Left ventricle myocardium inferior (tissue), 1 donor: ENCODE measurements at regions not wholly inside any gene's neighbourhood (a gene's known extent, or its start where the extent isn't known, plus 50 kb on each side); places are given as distances from the start of the nearest gene placed in this dataset.

ENCODE experiments used
- DNase-seq: peaks from one replicate; pipeline ENCODE4 v3.0.0-alpha.2; 2020
- H3K27ac ChIP-seq: fragments of 200-600 bp; replicated peaks from 2 replicates; pipeline ENCODE4 v1.8.0; 2021
- H3K27me3 ChIP-seq: fragments of 200-600 bp; 2 replicates; pipeline ENCODE4 v1.8.0; 2021; ENCODE audit warnings: low read depth
- H3K36me3 ChIP-seq: fragments of 200-600 bp; 2 replicates; pipeline ENCODE4 v1.8.0; 2021
- H3K4me1 ChIP-seq: fragments of 200-600 bp; 2 replicates; pipeline ENCODE4 v1.8.0; 2021
- H3K4me3 ChIP-seq: fragments of 200-600 bp; 2 replicates; pipeline ENCODE4 v1.8.0; 2021; ENCODE audit warnings: mild to moderate bottlenecking, moderate library complexity
- H3K9me3 ChIP-seq: fragments of 200-600 bp; replicated peaks from 2 replicates; pipeline ENCODE4 v1.8.0; 2021
- intact Hi-C: fragments of 100-400 bp; cut with micrococcal nuclease; formaldehyde crosslinking; loops from one replicate; pipeline ENCODE4 v1.11.0; 2022
- TF ChIP-seq, protein P1 (sequence below): fragments of 200-600 bp; IDR thresholded peaks from 2 replicates; pipeline ENCODE4 v1.8.0; 2021; ENCODE audit warnings: antibody characterized with exemption, mild to moderate bottlenecking, borderline replicate concordance
- donor health status: DM: no; HTN: yes; CAD: no; lungs with severe emphysema.

DNA sequence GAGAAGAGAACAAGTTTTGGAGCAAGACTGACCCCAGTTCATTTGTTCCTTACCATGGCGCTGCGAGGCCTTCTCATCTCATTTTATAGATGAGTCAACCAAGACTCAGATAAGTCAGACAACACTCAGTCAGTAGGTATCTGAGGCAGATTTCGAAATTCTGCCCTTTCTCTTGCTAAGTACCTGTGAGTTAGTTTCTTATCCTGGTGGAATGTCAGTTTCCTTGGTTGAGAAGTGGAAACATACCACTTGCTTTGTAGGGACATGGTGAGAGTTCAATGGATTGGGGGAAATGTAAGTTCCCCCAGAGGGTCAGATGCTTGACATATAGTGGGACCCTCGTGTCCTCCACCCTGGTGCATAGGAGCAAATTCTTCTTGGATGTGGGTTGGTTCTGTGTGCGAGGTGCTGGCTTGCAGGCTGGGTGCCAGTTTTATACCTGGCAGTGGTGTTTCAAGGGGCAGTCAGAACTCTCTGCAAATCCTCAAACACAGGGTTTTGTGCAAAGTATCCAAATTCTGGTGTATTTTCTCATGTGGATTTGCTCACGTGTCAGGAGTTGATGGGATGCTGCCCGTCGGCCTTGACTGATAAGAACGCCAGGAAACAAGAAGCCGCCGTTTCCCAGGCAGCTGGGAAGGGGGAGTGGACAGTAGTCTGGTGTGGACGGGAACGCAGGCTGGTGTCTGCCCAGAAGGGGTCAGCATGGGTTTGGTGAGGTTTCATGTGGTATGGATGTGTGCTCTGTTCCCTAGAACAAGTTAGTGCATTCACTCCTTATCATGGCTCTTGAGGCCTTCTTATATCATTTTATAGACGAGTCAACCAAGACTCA lies 61.1 kb upstream of the CIBAR2 start:
- H3K4me3 ChIP-seq = peak overlapping the region; percentile 68
- H3K4me1 ChIP-seq = peaks cover 82% of the 10 kb centered on the region
- H3K36me3 ChIP-seq = no peaks in the 10 kb centered on the region
- TF ChIP-seq, protein P1, sequence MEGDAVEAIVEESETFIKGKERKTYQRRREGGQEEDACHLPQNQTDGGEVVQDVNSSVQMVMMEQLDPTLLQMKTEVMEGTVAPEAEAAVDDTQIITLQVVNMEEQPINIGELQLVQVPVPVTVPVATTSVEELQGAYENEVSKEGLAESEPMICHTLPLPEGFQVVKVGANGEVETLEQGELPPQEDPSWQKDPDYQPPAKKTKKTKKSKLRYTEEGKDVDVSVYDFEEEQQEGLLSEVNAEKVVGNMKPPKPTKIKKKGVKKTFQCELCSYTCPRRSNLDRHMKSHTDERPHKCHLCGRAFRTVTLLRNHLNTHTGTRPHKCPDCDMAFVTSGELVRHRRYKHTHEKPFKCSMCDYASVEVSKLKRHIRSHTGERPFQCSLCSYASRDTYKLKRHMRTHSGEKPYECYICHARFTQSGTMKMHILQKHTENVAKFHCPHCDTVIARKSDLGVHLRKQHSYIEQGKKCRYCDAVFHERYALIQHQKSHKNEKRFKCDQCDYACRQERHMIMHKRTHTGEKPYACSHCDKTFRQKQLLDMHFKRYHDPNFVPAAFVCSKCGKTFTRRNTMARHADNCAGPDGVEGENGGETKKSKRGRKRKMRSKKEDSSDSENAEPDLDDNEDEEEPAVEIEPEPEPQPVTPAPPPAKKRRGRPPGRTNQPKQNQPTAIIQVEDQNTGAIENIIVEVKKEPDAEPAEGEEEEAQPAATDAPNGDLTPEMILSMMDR = no peak
- peak overlapping the region; percentile 48 for H3K27ac ChIP-seq
- H3K9me3 ChIP-seq = no peaks in the 10 kb centered on the region
- H3K27me3 ChIP-seq = peaks cover 5% of the 10 kb centered on the region
- intact Hi-C loops = no loop called here
- DNase-seq = no peak

DNA sequence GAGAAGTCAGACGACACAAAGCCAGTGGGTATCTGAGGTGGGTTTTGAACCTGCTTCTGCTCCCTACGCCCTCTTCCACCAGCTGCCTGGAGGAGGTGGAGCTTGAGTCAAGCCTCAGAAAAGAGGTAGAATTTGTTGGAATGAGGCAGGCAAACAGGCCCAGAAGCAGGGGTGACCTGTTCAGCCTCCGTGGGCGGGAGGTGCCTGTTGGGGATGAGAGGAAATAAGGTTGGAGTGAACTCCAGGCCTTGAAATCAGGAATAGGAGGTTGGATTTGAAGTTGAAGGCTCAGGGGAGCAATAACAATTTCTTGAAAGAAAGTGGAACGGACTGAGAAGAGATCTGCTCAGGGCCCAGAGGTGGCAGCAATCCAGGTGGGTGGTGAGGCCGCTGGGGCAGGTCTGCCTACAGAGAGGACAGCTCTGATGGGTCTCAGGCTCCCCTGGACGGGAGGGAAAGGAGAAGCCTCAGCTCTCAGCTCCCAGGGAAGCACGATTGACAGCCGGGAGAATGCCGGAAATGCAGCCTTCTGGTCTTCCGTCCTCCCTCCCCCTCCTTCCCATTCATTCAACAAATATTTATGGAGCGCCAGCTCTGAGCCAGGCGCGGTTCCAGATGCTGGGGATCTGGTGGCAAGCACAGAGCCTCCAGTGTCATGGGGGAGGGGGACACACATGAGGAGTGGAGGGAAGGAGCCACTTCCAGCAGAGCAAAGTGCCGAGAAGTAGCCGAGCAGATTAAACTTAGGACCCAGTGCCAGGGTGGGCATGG lies 61.9 kb upstream of the CIBAR2 start:
- H3K27me3 ChIP-seq = peaks cover 5% of the 10 kb centered on the region
- intact Hi-C loops = no loop called here
- no peaks in the 10 kb centered on the region for H3K9me3 ChIP-seq
- TF ChIP-seq, protein P1 = no peak
- DNase-seq = no peak
- peaks cover 77% of the 10 kb centered on the region for H3K4me1 ChIP-seq
- H3K4me3 ChIP-seq = no peak overlapping the region
- H3K36me3 ChIP-seq = no peaks in the 10 kb centered on the region
- no peak overlapping the region for H3K27ac ChIP-seq

DNA sequence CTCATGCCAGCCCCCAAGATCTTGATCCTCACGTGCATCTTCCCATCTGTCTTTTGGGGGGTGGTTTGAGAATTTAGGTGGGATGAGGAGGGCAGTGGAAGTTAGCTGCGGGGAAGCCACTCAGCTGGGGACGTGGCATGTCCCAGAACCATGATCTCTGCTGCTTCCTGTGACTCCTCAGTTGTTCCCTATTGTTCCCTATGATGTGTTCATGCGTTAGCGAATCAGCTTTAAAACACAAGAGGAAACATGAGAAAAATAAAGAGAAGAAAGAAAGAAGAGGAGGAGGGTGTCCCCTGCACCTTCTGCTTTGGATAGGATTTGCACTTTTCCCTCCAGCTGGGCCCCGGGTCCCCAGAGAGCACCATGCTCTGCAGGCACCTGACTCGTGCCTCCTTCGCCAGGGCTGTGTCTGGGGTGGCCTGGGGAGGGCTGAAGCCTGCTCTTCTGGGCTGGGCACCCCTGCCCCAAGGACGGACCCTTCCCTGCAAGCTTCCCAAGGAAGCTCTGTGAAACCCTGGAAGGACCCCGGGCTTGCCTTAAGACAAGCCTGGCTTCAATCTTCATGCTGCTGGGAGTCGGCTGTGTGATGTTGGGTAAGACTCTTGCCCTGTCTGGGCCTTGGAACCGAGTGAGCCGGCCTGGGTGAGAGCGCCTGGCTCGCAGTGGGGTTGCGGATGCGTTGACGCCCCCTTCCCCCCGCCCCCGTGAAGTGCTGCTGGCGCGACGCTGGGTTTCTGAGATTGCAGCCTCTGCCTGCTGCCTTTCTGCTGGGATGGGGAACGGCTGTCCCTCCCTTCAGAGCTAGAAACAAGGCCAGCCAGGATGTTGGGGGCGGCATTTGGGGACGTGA lies 62.8 kb upstream of the CIBAR2 start:
- peaks cover under 1% of the 10 kb centered on the region for H3K27me3 ChIP-seq
- H3K27ac ChIP-seq = no peak overlapping the region
- no peak overlapping the region for H3K4me3 ChIP-seq
- DNase-seq = no peak
- intact Hi-C loops = no loop called here
- TF ChIP-seq, protein P1 = no peak
- no peaks in the 10 kb centered on the region for H3K36me3 ChIP-seq
- H3K4me1 ChIP-seq = peaks cover 75% of the 10 kb centered on the region
- H3K9me3 ChIP-seq = no peaks in the 10 kb centered on the region

DNA sequence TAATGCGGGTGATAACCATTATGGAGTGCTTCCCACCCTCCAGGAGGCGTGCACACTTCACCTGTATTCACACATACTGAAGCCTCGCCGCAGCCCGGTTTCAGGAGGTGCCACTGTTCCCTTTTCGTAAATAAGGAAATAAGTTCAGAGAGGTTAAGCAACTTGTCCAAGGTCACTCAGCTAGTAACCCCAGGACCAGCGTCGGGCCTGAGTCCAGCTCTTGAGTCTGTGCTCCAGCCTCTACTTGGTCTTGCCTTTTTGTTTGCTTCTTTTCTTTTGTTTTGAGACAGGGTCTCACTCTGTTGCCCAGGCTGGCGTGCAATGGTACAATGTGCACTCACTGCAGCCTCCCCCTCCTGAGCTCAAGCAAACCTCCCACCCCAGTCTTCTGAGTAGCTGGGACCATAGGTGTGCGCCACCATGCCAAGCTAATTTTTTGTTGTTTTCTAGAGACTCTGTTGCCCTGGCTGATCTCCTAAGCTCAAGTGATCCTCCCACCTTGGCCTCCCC lies 63.5 kb upstream of the CIBAR2 start:
- TF ChIP-seq, protein P1 = no peak
- H3K27me3 ChIP-seq = no peaks in the 10 kb centered on the region
- no peak overlapping the region for H3K27ac ChIP-seq
- H3K4me3 ChIP-seq = no peak overlapping the region
- H3K4me1 ChIP-seq = peaks cover 75% of the 10 kb centered on the region
- DNase-seq = no peak
- intact Hi-C loops = no loop called here
- H3K36me3 ChIP-seq = no peaks in the 10 kb centered on the region
- no peaks in the 10 kb centered on the region for H3K9me3 ChIP-seq
